Adrenal gland (tissue), 9 donors: ENCODE measurements at regions not wholly inside any gene's neighbourhood (a gene's known extent, or its start where the extent isn't known, plus 50 kb on each side); places are given as distances from the start of the nearest gene placed in this dataset.

ENCODE experiments used
- DNase-seq, 7 donors: peaks; one replicate each; pipeline ENCODE4 v3.0.0-alpha.2; 2019 to 2020
- H3K27ac ChIP-seq, 5 donors: fragments of 200-600 bp; sonication (generic) in 4 of 5; 1 replicate in 3 of 5; 2 replicates in 2 of 5; pipeline versions ENCODE4 v1.5.1 to v1.8.0; 2016 to 2020; ENCODE audit warnings: mild to moderate bottlenecking in 1 of 5
- H3K27me3 ChIP-seq: fragments of 200-600 bp; 2 replicates; pipeline ENCODE4 v1.8.0; 2021
- H3K36me3 ChIP-seq, 2 donors: fragments of 200-600 bp; replicated peaks in 1 of 2; 1 replicate in 1 of 2; 2 replicates in 1 of 2; pipeline versions ENCODE4 v1.5.1 to v1.8.0; 2018 to 2022
- H3K4me1 ChIP-seq, 2 donors: fragments of 200-600 bp; replicated peaks in 1 of 2; 1 replicate in 1 of 2; 2 replicates in 1 of 2; pipeline versions ENCODE4 v1.5.1 to v1.8.0; 2018 to 2021
- H3K4me3 ChIP-seq, 4 donors: fragments of 200-600 bp; sonication (generic) in 3 of 4; one replicate each; pipeline ENCODE4 v1.5.1; 2016 to 2018
- H3K9me3 ChIP-seq, 3 donors: fragments of 200-600 bp; sonication (generic) in 1 of 3; replicated peaks in 1 of 3; 1 replicate in 2 of 3; 2 replicates in 1 of 3; pipeline versions ENCODE4 v1.5.1 to v1.8.0; 2016 to 2021
- CTCF ChIP-seq, 6 experiments: fragments of 450-650 bp in 4 of 6; fragments of 200-600 bp in 2 of 6; sonication (generic) in 1 of 6; IDR thresholded peaks; 1 replicate in 5 of 6; 2 replicates in 1 of 6; pipeline versions ENCODE4 v1.5.1 to v1.8.0; 2016 to 2021; ENCODE audit warnings: antibody characterized with exemption in 6 of 6, mild to moderate bottlenecking in 2 of 6, moderate library complexity in 1 of 6
- POLR2A ChIP-seq, 2 donors: fragments of 450-650 bp; IDR thresholded peaks; one replicate each; pipeline ENCODE4 v1.6.1; 2017; ENCODE audit warnings: antibody characterized with exemption in 2 of 2, mild to moderate bottlenecking in 2 of 2, moderate library complexity in 1 of 2
- WGBS, 4 donors: extraction: QIAGEN DNeasy Blood & Tissue Kit in 2 of 4; methylation state at CpG; one replicate each; pipeline versions ENCODE4 v1.1.5 to v1.1.7; 2013 to 2017; 5-methylcytosine and 5-hydroxymethylcytosine counted together
- intact Hi-C, 2 donors: fragments of 100-400 bp; cut with DNase I; formaldehyde crosslinking; loops; one replicate each; pipeline versions ENCODE4 v1.14.1 to v1.15.0; 2022 to 2023
- donor health status: healthy with polysubstance abuse.
- donor health status: Bipolar disorder and iron deficiency.
- donor health status: DM: yes; HTN: yes; CAD: no.
- donor health status: DM: no; HTN: no; CAD: no.
- donor health status: DM: no; HTN: no; CAD: no.

- Histone ChIP-seq H3K36me3 (no peaks in the 10 kb centered on the region), H3K27ac (no peak overlapping the region), H3K27me3 (no peaks in the 10 kb centered on the region), H3K9me3 (no peaks in the 10 kb centered on the region), H3K4me3 (no peak overlapping the region), H3K4me1 (no peaks in the 10 kb centered on the region)
- 86 to 92% (median 89%) methylated on average over 5 of the region's 5 CpGs for WGBS, 4 donors
- DNase-seq, result no peak
- TF ChIP-seq POLR2A (IDR thresholded peaks at IDR 0.05) (no peak), CTCF (IDR thresholded peaks at IDR 0.05) (no peak)
- intact Hi-C loops, result no loop called here
These were observed 88.9 kb upstream of the RUNX3 start for GRCh38 chr1:25018943-25019336.

DNA sequence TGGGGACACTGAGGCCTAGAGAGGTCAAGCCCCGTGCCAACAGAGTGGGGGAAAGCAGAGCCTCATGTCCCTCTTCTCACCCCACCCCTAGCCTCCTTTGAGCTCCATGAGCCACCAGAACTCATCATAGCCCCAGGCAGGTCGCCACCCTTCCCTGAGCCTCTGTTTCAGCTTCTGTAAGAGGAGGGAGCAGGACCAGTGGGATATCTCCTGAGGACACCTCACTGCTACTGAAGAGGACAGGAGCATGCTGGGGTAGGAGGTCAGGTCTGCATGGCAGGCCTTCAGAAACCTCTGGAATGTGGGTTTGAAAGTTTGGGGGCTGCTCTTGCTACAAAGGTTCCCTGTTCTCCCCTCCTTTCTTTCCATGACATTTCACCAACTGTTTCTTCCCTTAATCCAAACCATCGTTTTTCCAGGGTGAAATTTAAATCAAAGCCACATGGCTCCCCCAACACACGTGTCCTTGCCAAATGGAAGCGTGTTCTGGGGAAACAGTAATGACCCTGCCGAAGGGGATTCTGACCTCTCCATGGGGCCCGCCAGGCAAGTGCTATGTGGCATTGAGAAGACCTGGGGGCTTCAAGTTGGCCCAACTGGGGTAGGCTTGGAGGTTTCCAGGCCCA is 88.1 kb upstream of the RUNX3 start:
- no peaks in the 10 kb centered on the region for H3K4me1 ChIP-seq
- H3K36me3 ChIP-seq, result no peaks in the 10 kb centered on the region
- intact Hi-C loops, result no loop called here
- H3K9me3 ChIP-seq, result no peaks in the 10 kb centered on the region
- H3K4me3 ChIP-seq, result no peak overlapping the region
- DNase-seq, result no peak
- H3K27ac ChIP-seq, result no peak overlapping the region
- TF ChIP-seq POLR2A (IDR thresholded peaks at IDR 0.05), result no peak
- no peak for TF ChIP-seq CTCF (IDR thresholded peaks at IDR 0.05)
- H3K27me3 ChIP-seq, result no peaks in the 10 kb centered on the region
- WGBS, 4 donors, result 75 to 82% (median 79%) methylated on average over 7 of the region's 7 CpGs

- Histone ChIP-seq H3K27ac (no peak overlapping the region), H3K9me3 (no peaks in the 10 kb centered on the region), H3K36me3 (no peaks in the 10 kb centered on the region), H3K27me3 (no peaks in the 10 kb centered on the region), H3K4me1 (no peaks in the 10 kb centered on the region), H3K4me3 (no peak overlapping the region)
- DNase-seq, result no peak
- 69 to 90% (median 77%) methylated on average over 6 to 11 of the region's 11 CpGs for WGBS, 4 donors
- no peak for TF ChIP-seq POLR2A (IDR thresholded peaks at IDR 0.05)
- no peak for TF ChIP-seq CTCF (IDR thresholded peaks at IDR 0.05)
- intact Hi-C loops, result no loop called here
These were observed 87.5 kb upstream of the RUNX3 start for GRCh38 chr1:25017436-25018109.

DNA sequence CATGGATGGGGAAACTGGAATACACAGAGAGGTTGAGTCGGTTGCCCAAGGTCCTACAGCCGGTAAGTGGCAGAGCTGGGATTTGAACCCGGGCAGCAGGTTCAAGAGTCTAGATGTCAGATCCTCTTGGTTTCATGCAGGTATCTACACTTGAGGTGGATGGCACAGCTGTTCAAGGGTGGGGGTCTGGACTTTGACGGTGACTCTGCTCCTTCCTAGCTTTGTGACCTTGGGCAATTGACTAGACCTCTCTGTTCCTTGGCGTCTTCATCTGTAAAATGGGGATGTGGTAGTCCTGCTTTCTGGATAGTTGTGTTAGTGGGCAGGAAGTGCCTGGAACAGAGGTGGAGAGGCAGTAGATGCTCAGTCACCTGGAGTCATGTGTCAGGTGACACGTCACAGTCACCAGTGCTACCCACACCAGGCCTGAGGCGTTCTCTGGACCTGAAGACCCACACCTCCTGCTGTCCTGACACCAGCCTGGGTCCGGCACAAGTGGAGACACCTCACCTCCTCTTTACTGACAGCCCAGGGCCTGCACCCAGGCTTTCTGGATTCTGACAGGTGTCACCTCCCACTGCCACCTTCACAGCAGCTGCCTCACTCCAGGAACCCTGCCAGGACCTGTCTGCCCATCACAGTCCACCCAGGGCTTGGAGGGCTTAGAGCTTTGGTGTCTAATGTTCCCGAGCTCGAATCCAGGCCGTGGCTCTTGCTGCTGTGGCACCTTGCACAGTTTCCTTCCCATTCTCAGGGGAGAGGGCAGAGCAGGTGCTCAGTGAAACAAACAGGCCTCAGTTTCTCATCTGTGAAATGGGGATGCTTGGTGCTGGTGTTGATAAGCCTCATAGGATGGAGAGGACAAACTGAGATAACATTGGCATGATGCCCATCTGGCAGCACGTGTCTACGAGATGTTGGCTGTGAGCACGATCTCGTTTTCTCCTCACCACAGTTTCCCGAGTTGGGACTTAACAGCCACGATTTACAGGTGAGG is 83.2 kb upstream of the RUNX3 start:
- TF ChIP-seq CTCF (IDR thresholded peaks at IDR 0.05) (no peak), POLR2A (IDR thresholded peaks at IDR 0.05) (no peak)
- WGBS, 4 donors, result 78 to 88% (median 84%) methylated on average over 11 to 17 of the region's 17 CpGs

More for the DNA sequence above, 83.2 kb upstream of the RUNX3 start:
- Histone ChIP-seq H3K9me3 (no peaks in the 10 kb centered on the region), H3K36me3 (no peaks in the 10 kb centered on the region), H3K4me3 (no peak overlapping the region), H3K27me3 (no peaks in the 10 kb centered on the region), H3K4me1 (no peaks in the 10 kb centered on the region), H3K27ac (no peak overlapping the region)
- intact Hi-C loops, result no loop called here
- DNase-seq, result no peak
